ENCODE measurements at regions not wholly inside any gene's neighbourhood (a gene's known extent, or its start where the extent isn't known, plus 50 kb on each side); places are given as distances from the start of the nearest gene placed in this dataset.

GRCh38 chr7:159212226-159212625, 67.6 kb upstream of the VIPR2 start:
- 67 to 70% methylated on average over 2 to 4 of the region's 4 CpGs for WGBS, 2 experiments (ENCODE audit: insufficient coverage in 1 of 2, insufficient read length in 1 of 2)
- Mint-ChIP-seq H3K27me3 (ENCODE audit: insufficient read depth) (peaks cover 2% of the 10 kb centered on the region), H3K9me3 (peaks cover 40% of the 10 kb centered on the region), H3K27ac (no peak overlapping the region), H3K4me3 (no peak overlapping the region), H3K4me1 (no peaks in the 10 kb centered on the region), H3K36me3 (ENCODE audit: low read depth) (no peaks in the 10 kb centered on the region)
- H3K4me1 ChIP-seq (ENCODE audit: control insufficient read depth, insufficient read depth, low read length): no peaks in the 10 kb centered on the region
- H3K27ac ChIP-seq (ENCODE audit: low read depth, low read length): no peak overlapping the region
- no peaks in the 10 kb centered on the region for H3K36me3 ChIP-seq (ENCODE audit: control insufficient read depth, insufficient read depth, low read length)
- TF ChIP-seq CTCF (conservative IDR thresholded peaks at IDR 0.05): no peak
- H3K9ac ChIP-seq (ENCODE audit: extremely low read depth, low read length, poor library complexity, severe bottlenecking): no peak overlapping the region
- H3K27me3 ChIP-seq (ENCODE audit: control insufficient read depth, insufficient read depth, low read length, poor library complexity, severe bottlenecking): no peaks in the 10 kb centered on the region
- peak; percentile 14 for DNase-seq
- no peak overlapping the region for H3K4me3 ChIP-seq (ENCODE audit: low read length)
- H3K9me3 ChIP-seq (ENCODE audit: control insufficient read depth, low read length): peaks cover 87% of the 10 kb centered on the region

GRCh38 chr7:159211540-159212182, 67.0 kb upstream of the VIPR2 start:
- H3K36me3 ChIP-seq (ENCODE audit: control insufficient read depth, insufficient read depth, low read length): no peaks in the 10 kb centered on the region
- H3K9me3 ChIP-seq (ENCODE audit: control insufficient read depth, low read length): peaks cover 81% of the 10 kb centered on the region
- H3K9ac ChIP-seq (ENCODE audit: extremely low read depth, low read length, poor library complexity, severe bottlenecking): no peak overlapping the region
- H3K36me3 Mint-ChIP-seq (ENCODE audit: low read depth): no peaks in the 10 kb centered on the region
- peak; percentile 25 for DNase-seq
- H3K9me3 Mint-ChIP-seq: peaks cover 37% of the 10 kb centered on the region
- TF ChIP-seq CTCF (conservative IDR thresholded peaks at IDR 0.05): no peak
- no peak overlapping the region for H3K27ac ChIP-seq (ENCODE audit: low read depth, low read length)
- no peaks in the 10 kb centered on the region for H3K4me1 ChIP-seq (ENCODE audit: control insufficient read depth, insufficient read depth, low read length)
- H3K27me3 ChIP-seq (ENCODE audit: control insufficient read depth, insufficient read depth, low read length, poor library complexity, severe bottlenecking): no peaks in the 10 kb centered on the region
- 70 to 83% methylated on average over 12 to 19 of the region's 19 CpGs for WGBS, 2 experiments (ENCODE audit: insufficient coverage in 1 of 2, insufficient read length in 1 of 2)
- H3K27ac Mint-ChIP-seq: no peak overlapping the region
- peaks cover 2% of the 10 kb centered on the region for H3K27me3 Mint-ChIP-seq (ENCODE audit: insufficient read depth)
- no peak overlapping the region for H3K4me3 Mint-ChIP-seq
- no peaks in the 10 kb centered on the region for H3K4me1 Mint-ChIP-seq
- H3K4me3 ChIP-seq (ENCODE audit: low read length): no peak overlapping the region

GRCh38 chr7:159210581-159211235, 66.0 kb upstream of the VIPR2 start:
- peaks cover 74% of the 10 kb centered on the region for H3K9me3 ChIP-seq (ENCODE audit: control insufficient read depth, low read length)
- no peak for DNase-seq
- H3K4me3 ChIP-seq (ENCODE audit: low read length): no peak overlapping the region
- WGBS, 2 experiments (ENCODE audit: insufficient coverage in 1 of 2, insufficient read length in 1 of 2): 83 to 87% methylated on average over 1 of the region's 1 CpG
- no peak overlapping the region for H3K9ac ChIP-seq (ENCODE audit: extremely low read depth, low read length, poor library complexity, severe bottlenecking)
- H3K4me1 ChIP-seq (ENCODE audit: control insufficient read depth, insufficient read depth, low read length): no peaks in the 10 kb centered on the region
- H3K27me3 ChIP-seq (ENCODE audit: control insufficient read depth, insufficient read depth, low read length, poor library complexity, severe bottlenecking): no peaks in the 10 kb centered on the region
- Mint-ChIP-seq H3K9me3 (peaks cover 33% of the 10 kb centered on the region), H3K36me3 (ENCODE audit: low read depth) (no peaks in the 10 kb centered on the region), H3K27me3 (ENCODE audit: insufficient read depth) (peaks cover 2% of the 10 kb centered on the region), H3K27ac (no peak overlapping the region), H3K4me3 (no peak overlapping the region), H3K4me1 (no peaks in the 10 kb centered on the region)
- no peaks in the 10 kb centered on the region for H3K36me3 ChIP-seq (ENCODE audit: control insufficient read depth, insufficient read depth, low read length)
- TF ChIP-seq CTCF (conservative IDR thresholded peaks at IDR 0.05): no peak
- H3K27ac ChIP-seq (ENCODE audit: low read depth, low read length): no peak overlapping the region

Data from endodermal cell (in vitro differentiated cells).